ENCODE measurements at regions not wholly inside any gene's neighbourhood (a gene's known extent, or its start where the extent isn't known, plus 50 kb on each side); places are given as distances from the start of the nearest gene placed in this dataset.

DNA sequence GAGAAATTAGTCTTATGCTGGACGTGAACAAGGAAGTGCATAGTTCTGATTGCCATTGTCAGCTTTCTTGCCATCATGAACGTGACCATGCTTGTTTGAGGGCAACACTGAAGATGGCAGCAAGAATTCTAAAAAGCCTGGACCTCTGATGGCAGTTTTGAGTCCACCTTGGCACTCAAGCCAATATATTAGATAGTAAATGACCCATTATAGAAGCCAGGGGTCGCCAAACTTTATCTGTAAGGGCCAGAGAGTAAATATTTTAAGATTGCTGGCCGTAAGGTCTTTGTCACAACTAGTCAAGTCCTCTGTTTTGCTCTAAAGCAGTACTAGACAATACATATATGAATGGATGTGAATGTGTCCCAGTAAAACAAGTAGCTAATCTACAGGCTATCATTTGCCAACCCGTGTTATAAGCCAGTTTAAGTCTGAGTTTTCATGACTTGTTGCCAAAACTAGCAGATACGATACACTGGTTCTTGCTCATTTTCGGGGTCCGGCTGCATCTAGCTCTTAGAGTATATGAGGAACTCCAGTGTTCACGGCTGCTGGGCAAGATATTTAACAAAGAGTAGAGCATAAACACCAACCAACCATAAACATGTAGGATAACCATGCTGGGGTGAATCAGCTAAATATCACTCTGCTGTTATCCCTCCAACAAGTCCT is 73.1 kb upstream of the PELI1 start:
- no peak overlapping the region for H3K4me3 ChIP-seq (ENCODE audit: control extremely low read depth in 1 of 5, extremely low read depth in 1 of 5, insufficient read depth in 1 of 5, low read depth in 2 of 5, low read length in 4 of 5)

More for the DNA sequence above, 73.1 kb upstream of the PELI1 start:
- Histone ChIP-seq H3K36me3 (replicated peaks in 1 of 2; ENCODE audit: control extremely low read depth in 1 of 2, control insufficient read depth in 1 of 2, extremely low read depth in 1 of 2, insufficient read depth in 2 of 2, low read length in 1 of 2) (no peaks in the 10 kb centered on the region), H3K9me3 (ENCODE audit: control extremely low read depth in 1 of 3, control insufficient read depth in 2 of 3, insufficient read depth in 1 of 3, low read length in 2 of 3) (no peaks in the 10 kb centered on the region), H3K4me1 (ENCODE audit: control insufficient read depth in 2 of 2, insufficient read depth in 2 of 2, low read length in 2 of 2) (peaks cover 60 to 69% of the 10 kb centered on the region in 2 donors), H3K27ac (ENCODE audit: low read length in 2 of 2) (peak overlapping the region in 1 of 2 donors; percentile 40), H2AFZ (ENCODE audit: insufficient read depth, low read depth, low read length, poor library complexity, severe bottlenecking) (no peak overlapping the region), H3K9ac (ENCODE audit: low read length) (no peak overlapping the region), H3K27me3 (replicated peaks in 1 of 4; ENCODE audit: control extremely low read depth in 1 of 4, control insufficient read depth in 3 of 4, insufficient read depth in 4 of 4, low read length in 3 of 4) (no peaks in the 10 kb centered on the region), H3K4me2 (replicated peaks; ENCODE audit: low read depth, low read length, poor library complexity, severe bottlenecking) (no peak overlapping the region), H4K20me1 (ENCODE audit: control insufficient read depth, insufficient read depth, low read length, poor library complexity, severe bottlenecking) (no peaks in the 10 kb centered on the region), H3K79me2 (ENCODE audit: control insufficient read depth, insufficient read depth, low read length) (no peaks in the 10 kb centered on the region)
- WGBS (ENCODE audit: insufficient coverage), result 96% methylated on average over 2 of the region's 9 CpGs
- peaks cover 74% of the 10 kb centered on the region for H3K4me1 Mint-ChIP-seq
- intact Hi-C loops (cut with micrococcal nuclease), result no loop called here
- ChIA-PET POLR2A (no interaction called here), CTCF (interaction anchor here (1.0 to 5.5 kb wide), 4 partner anchors 12 to 153 kb away, joined by 4 to 39 read pairs (median 5); no protein-coding TSS in a partner anchor)
- no peak overlapping the region for H3K4me3 Mint-ChIP-seq
- H3K27me3 Mint-ChIP-seq, result no peaks in the 10 kb centered on the region
- no peaks in the 10 kb centered on the region for H3K9me3 Mint-ChIP-seq (ENCODE audit: insufficient read depth)
- TF ChIP-seq EZH2 (IDR thresholded peaks at IDR 0.05; ENCODE audit: borderline replicate concordance, insufficient read depth, low read depth, low read length, poor library complexity, severe bottlenecking) (no peak), CTCF (IDR thresholded peaks at IDR 0.05) (no peak)
- peak overlapping the region; percentile 72 for H3K27ac Mint-ChIP-seq
- ATAC-seq (ENCODE audit: low read depth) (no peak), DNase-seq (no peak)

All from B cell (primary cell).